NT2/D1 (cell line): ENCODE measurements at regions not wholly inside any gene's neighbourhood (a gene's known extent, or its start where the extent isn't known, plus 50 kb on each side); places are given as distances from the start of the nearest gene placed in this dataset.

Experiments used
- DNase-seq: peaks from one replicate; pipeline ENCODE4 v3.0.0-alpha.2; 2011; ENCODE audit warnings: low read depth, low spot score
- H3K27me3 ChIP-seq: 2 replicates; pipeline ENCODE4 v1.6.0; 2011; ENCODE audit warnings: mild to moderate bottlenecking; ENCODE audit not compliant: insufficient read length, insufficient read depth
- H3K36me3 ChIP-seq: 2 replicates; pipeline ENCODE4 v1.6.1; 2011; ENCODE audit warnings: mild to moderate bottlenecking, low read length, mixed read lengths; ENCODE audit not compliant: insufficient read depth, insufficient read length
- H3K4me1 ChIP-seq: 2 replicates; pipeline ENCODE4 v1.5.1; 2011; ENCODE audit not compliant: insufficient read depth, insufficient read length
- H3K4me3 ChIP-seq: 2 replicates; pipeline ENCODE4 v1.5.1; 2011; ENCODE audit warnings: low read depth; ENCODE audit not compliant: insufficient read length
- H3K9ac ChIP-seq: 2 replicates; pipeline ENCODE4 v1.6.0; 2011; ENCODE audit warnings: low read depth; ENCODE audit not compliant: insufficient read length
- H3K9me3 ChIP-seq: 2 replicates; pipeline ENCODE4 v1.5.1; 2011; ENCODE audit warnings: mild to moderate bottlenecking, low read length; ENCODE audit not compliant: insufficient read depth
- SUZ12 ChIP-seq: IDR thresholded peaks from 2 replicates; pipeline ENCODE4 v1.6.1; 2011; ENCODE audit not compliant: insufficient read length, insufficient read depth; ENCODE audit errors: extremely low read depth
- YY1 ChIP-seq: IDR thresholded peaks from 2 replicates; pipeline ENCODE4 v1.6.1; 2011; ENCODE audit not compliant: insufficient read length, insufficient read depth
- ZNF274 ChIP-seq: IDR thresholded peaks from 2 replicates; pipeline ENCODE4 v1.6.1; 2011; ENCODE audit warnings: mild to moderate bottlenecking, low read depth, low read length

DNA sequence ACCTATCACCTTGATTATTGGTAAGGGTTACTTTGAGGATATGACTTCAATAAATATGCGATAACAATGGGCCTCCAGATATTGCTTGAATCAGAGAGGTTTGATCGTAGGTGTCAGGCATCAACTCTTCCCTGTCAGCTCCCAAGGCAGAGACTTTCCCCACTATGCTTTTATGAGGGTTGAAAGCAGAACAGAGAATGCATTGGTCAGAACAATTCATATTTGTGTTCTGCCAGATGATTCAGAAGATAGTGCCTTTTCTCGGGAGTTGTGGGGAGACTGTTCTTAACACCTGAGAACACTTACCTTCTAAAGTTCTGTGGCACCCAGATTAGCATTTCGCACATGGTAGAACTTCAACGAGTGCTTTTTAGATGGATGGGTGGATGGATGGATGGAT lies 386.3 kb upstream of the CADM1 start:
- no peak for DNase-seq
- peaks cover 6% of the 10 kb centered on the region for H3K4me1 ChIP-seq
- H3K9me3 ChIP-seq = no peaks in the 10 kb centered on the region
- no peaks in the 10 kb centered on the region for H3K36me3 ChIP-seq
- H3K27me3 ChIP-seq = no peaks in the 10 kb centered on the region
- TF ChIP-seq ZNF274 = no peak
- TF ChIP-seq YY1 = no peak
- H3K9ac ChIP-seq = no peak overlapping the region
- no peak overlapping the region for H3K4me3 ChIP-seq

DNA sequence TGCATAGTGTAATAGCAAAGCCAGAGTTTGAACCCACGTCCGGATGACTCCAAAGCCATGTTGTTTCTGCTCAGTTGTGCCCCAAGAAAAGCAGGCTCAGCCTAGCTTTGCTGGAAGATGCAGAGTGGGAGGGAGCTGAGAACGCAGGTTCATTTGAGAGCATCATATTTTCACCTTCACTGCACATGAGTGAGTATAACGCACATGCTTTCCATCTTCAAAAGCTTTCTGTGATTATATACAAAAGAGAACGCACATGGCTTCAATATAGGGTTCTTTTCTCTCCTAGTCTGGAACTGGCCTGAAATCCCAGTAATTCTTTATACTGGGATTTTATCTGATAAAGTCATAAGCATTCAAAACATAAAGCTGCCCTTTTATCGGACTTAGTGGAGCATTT lies 385.5 kb upstream of the CADM1 start:
- H3K4me3 ChIP-seq = no peak overlapping the region

DNA sequence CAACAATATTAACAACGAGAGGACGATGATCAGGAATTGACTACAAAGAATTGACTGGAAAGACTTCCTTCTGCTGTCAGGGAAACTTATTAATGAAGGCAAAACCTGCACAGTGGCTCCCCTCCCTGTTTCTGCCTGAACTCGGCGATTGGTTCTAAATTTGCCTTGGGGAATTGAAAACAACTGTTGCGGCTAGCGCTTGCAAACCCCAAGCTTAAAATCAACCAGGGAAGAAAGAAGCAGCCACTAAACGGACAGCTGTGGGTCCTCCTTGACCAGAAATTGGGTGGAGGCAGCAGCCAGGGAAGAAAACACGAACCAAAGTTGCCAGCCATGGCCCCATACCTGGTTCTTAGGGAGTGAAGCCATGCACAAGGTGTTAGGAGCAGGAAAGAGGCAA lies 383.5 kb upstream of the CADM1 start:
- Histone ChIP-seq H3K4me3 (no peak overlapping the region), H3K36me3 (no peaks in the 10 kb centered on the region), H3K4me1 (peaks cover 3% of the 10 kb centered on the region), H3K27me3 (no peaks in the 10 kb centered on the region), H3K9ac (no peak overlapping the region), H3K9me3 (no peaks in the 10 kb centered on the region)
- no peak for DNase-seq
- TF ChIP-seq YY1 = no peak
- no peak for TF ChIP-seq SUZ12
- no peak for TF ChIP-seq ZNF274

More for the DNA sequence above, 385.5 kb upstream of the CADM1 start:
- H3K9me3 ChIP-seq = no peaks in the 10 kb centered on the region
- no peak for DNase-seq
- peaks cover 6% of the 10 kb centered on the region for H3K4me1 ChIP-seq
- H3K9ac ChIP-seq = no peak overlapping the region
- H3K27me3 ChIP-seq = no peaks in the 10 kb centered on the region
- TF ChIP-seq YY1 (no peak), ZNF274 (no peak), SUZ12 (no peak)
- no peaks in the 10 kb centered on the region for H3K36me3 ChIP-seq

GRCh38 chr11:115887316-115887715 lies 383.1 kb upstream of the CADM1 start:
- Histone ChIP-seq H3K4me1 (peaks cover 3% of the 10 kb centered on the region), H3K4me3 (no peak overlapping the region), H3K27me3 (no peaks in the 10 kb centered on the region), H3K9ac (no peak overlapping the region), H3K9me3 (no peaks in the 10 kb centered on the region), H3K36me3 (no peaks in the 10 kb centered on the region)
- no peak for TF ChIP-seq SUZ12
- no peak for TF ChIP-seq YY1
- no peak for TF ChIP-seq ZNF274
- DNase-seq = no peak

- H3K4me3 ChIP-seq = no peak overlapping the region
- H3K9me3 ChIP-seq = peaks cover 8% of the 10 kb centered on the region
- no peak for DNase-seq
- H3K4me1 ChIP-seq = peaks cover 3% of the 10 kb centered on the region
- H3K27me3 ChIP-seq = no peaks in the 10 kb centered on the region
- H3K9ac ChIP-seq = no peak overlapping the region
- TF ChIP-seq ZNF274 (no peak), YY1 (no peak), SUZ12 (no peak)
- H3K36me3 ChIP-seq = no peaks in the 10 kb centered on the region
These were observed 382.2 kb upstream of the CADM1 start for GRCh38 chr11:115886422-115886733.

DNA sequence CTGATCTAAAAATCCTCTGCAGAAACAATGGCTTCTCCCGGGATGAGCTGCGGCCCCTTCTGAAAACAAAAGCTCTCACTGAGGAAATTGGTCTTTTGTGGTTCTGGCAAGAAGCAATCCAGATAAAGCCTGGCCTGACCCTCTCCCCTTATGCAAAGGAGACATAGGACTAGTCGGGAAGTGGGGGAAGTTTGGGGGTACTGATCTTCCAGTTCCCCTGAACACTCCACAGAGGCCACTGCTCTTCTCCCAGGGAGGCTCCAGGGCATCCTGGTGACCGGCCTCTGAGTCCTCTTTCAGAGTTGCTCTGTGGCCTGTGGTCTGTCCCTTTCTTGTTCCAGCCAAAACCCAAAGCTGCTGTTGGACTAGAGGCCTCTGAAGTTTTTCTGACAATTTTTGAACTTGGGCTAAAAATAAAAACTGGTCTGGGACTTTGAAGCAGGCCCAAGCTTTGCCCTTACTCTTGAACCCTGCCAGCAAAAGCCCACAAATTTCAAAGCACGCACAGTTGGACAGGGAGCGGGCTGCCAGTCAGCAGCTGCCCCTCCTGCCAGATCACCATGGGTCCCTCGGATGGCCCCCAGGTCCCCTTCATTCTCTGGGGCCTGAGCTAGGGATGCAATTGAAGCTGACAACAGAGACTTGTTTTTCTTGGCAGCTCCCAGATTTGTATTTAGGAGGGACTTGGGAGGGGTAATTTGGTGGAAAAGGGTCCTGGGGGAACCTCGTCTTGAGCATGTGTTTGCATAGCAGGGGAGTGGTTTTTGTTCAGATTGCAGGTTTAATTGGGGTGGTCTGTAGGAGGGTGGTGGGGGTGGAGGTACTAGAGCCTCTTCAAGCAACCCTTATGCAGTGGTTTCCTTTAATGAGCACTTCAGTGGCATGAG lies 381.6 kb upstream of the CADM1 start:
- H3K4me3 ChIP-seq = no peak overlapping the region
- no peak overlapping the region for H3K9ac ChIP-seq
- H3K4me1 ChIP-seq = peaks cover 3% of the 10 kb centered on the region
- DNase-seq = no peak
- H3K9me3 ChIP-seq = peaks cover 14% of the 10 kb centered on the region
- H3K27me3 ChIP-seq = no peaks in the 10 kb centered on the region
- TF ChIP-seq SUZ12 (no peak), YY1 (no peak), ZNF274 (no peak)
- H3K36me3 ChIP-seq = no peaks in the 10 kb centered on the region

- H3K9me3 ChIP-seq = peaks cover 17% of the 10 kb centered on the region
- H3K4me1 ChIP-seq = peaks cover 3% of the 10 kb centered on the region
- no peak for DNase-seq
- H3K27me3 ChIP-seq = no peaks in the 10 kb centered on the region
- H3K4me3 ChIP-seq = no peak overlapping the region
- H3K9ac ChIP-seq = no peak overlapping the region
- H3K36me3 ChIP-seq = no peaks in the 10 kb centered on the region
- TF ChIP-seq ZNF274 (no peak), SUZ12 (no peak), YY1 (no peak)
These were observed 380.8 kb upstream of the CADM1 start for GRCh38 chr11:115884800-115885534.

GRCh38 chr11:115874843-115875242 lies 370.6 kb upstream of the CADM1 start:
- no peaks in the 10 kb centered on the region for H3K36me3 ChIP-seq
- H3K4me3 ChIP-seq = no peak overlapping the region
- no peaks in the 10 kb centered on the region for H3K27me3 ChIP-seq
- H3K9me3 ChIP-seq = no peaks in the 10 kb centered on the region
- no peaks in the 10 kb centered on the region for H3K4me1 ChIP-seq
- TF ChIP-seq YY1 (no peak), SUZ12 (no peak), ZNF274 (no peak)
- H3K9ac ChIP-seq = no peak overlapping the region
- DNase-seq = no peak
